Keratinocyte (primary cell): ENCODE measurements at regions not wholly inside any gene's neighbourhood (a gene's known extent, or its start where the extent isn't known, plus 50 kb on each side); places are given as distances from the start of the nearest gene placed in this dataset.

ENCODE experiments used
- DNase-seq: peaks from one replicate; pipeline ENCODE4 v3.0.0-alpha.2; 2011; ENCODE audit warnings: low read depth, missing footprints, low spot score
- FAIRE-seq: peaks from 2 replicates; lab custom pipeline; 2011; peaks lifted over from hg19 to GRCh38; lab: Jason Lieb, UNC
- H2AFZ ChIP-seq: 2 replicates; pipeline ENCODE4 v1.6.0; 2012; ENCODE audit warnings: low read length, control low read depth, inconsistent platforms; ENCODE audit not compliant: control insufficient read depth
- H3K27ac ChIP-seq: 2 replicates; pipeline ENCODE4 v1.5.1; 2011; ENCODE audit warnings: low read length; ENCODE audit not compliant: control insufficient read depth, insufficient read depth
- H3K27me3 ChIP-seq: 3 replicates; pipeline ENCODE4 v1.6.0; 2011; ENCODE audit warnings: low read length; ENCODE audit not compliant: control insufficient read depth, insufficient read depth; ENCODE audit errors: extremely low read depth
- H3K36me3 ChIP-seq, 2 experiments: 2 replicates in 1 of 2; 3 replicates in 1 of 2; pipeline ENCODE4 v1.5.1; 2011; ENCODE audit warnings: low read length in 2 of 2, mild to moderate bottlenecking in 1 of 2; ENCODE audit not compliant: control insufficient read depth in 2 of 2, insufficient read depth in 2 of 2; ENCODE audit errors: extremely low read depth in 1 of 2
- H3K4me1 ChIP-seq: 3 replicates; pipeline ENCODE4 v1.5.1; 2011; ENCODE audit warnings: low read length; ENCODE audit not compliant: control insufficient read depth, insufficient read depth; ENCODE audit errors: extremely low read depth
- H3K4me2 ChIP-seq: 3 replicates; pipeline ENCODE4 v1.6.0; 2011; ENCODE audit warnings: low read depth, low read length; ENCODE audit not compliant: control insufficient read depth, insufficient read depth; ENCODE audit errors: extremely low read depth
- H3K4me3 ChIP-seq, 3 experiments: fragments of 200-600 bp in 1 of 3; sonication (generic) in 1 of 3; 2 replicates in 2 of 3; 3 replicates in 1 of 3; pipeline ENCODE4 v1.5.1; 2011 to 2016; ENCODE audit warnings: low read length in 3 of 3, mild to moderate bottlenecking in 3 of 3, control low read depth in 2 of 3, inconsistent platforms in 1 of 3, low read depth in 1 of 3, mixed read lengths in 1 of 3, mixed run types in 1 of 3, moderate library complexity in 1 of 3; ENCODE audit not compliant: control insufficient read depth in 2 of 3, insufficient read depth in 2 of 3; ENCODE audit errors: extremely low read depth in 1 of 3
- H3K79me2 ChIP-seq: 2 replicates; pipeline ENCODE4 v1.6.0; 2012; ENCODE audit warnings: low read length; ENCODE audit not compliant: control insufficient read depth, insufficient read depth
- H3K9ac ChIP-seq: 3 replicates; pipeline ENCODE4 v1.6.0; 2011; ENCODE audit warnings: low read length; ENCODE audit not compliant: control insufficient read depth, insufficient read depth; ENCODE audit errors: extremely low read depth
- H3K9me1 ChIP-seq: 3 replicates; pipeline ENCODE4 v1.6.0; 2011; ENCODE audit warnings: low read length; ENCODE audit not compliant: control insufficient read depth, insufficient read depth; ENCODE audit errors: extremely low read depth
- H3K9me3 ChIP-seq: 2 replicates; pipeline ENCODE4 v1.5.1; 2012; ENCODE audit warnings: low read depth, low read length; ENCODE audit not compliant: control insufficient read depth
- H4K20me1 ChIP-seq: 3 replicates; pipeline ENCODE4 v1.6.0; 2011; ENCODE audit warnings: low read length; ENCODE audit not compliant: control insufficient read depth, insufficient read depth; ENCODE audit errors: extremely low read depth
- EZH2 ChIP-seq: IDR thresholded peaks from one replicate; pipeline ENCODE4 v1.6.1; 2012; ENCODE audit warnings: inconsistent platforms, mild to moderate bottlenecking, low read length, moderate library complexity
- dilution Hi-C: fragments of 300-500 bp; cut with MboI; formaldehyde crosslinking; loops from one replicate; pipeline ENCODE4 v1.7.0; 2020; ENCODE audit warnings: low sequenced_read_pairs; ENCODE audit not compliant: extremely low pct_ligation_motif_present
- TF ChIP-seq, protein P1 (sequence below), 3 experiments: IDR thresholded peaks in 1 of 3; conservative IDR thresholded peaks in 1 of 3; optimal IDR thresholded peaks in 1 of 3; 2 replicates in 2 of 3; 3 replicates in 1 of 3; pipeline versions ENCODE3 to v1.5.1; 2011; ENCODE audit warnings: low read length in 3 of 3, mild to moderate bottlenecking in 3 of 3, moderate library complexity in 2 of 3, control low read depth in 1 of 3, inconsistent platforms in 1 of 3; ENCODE audit not compliant: insufficient read depth in 2 of 3; ENCODE audit errors: extremely low read depth in 1 of 3

DNA sequence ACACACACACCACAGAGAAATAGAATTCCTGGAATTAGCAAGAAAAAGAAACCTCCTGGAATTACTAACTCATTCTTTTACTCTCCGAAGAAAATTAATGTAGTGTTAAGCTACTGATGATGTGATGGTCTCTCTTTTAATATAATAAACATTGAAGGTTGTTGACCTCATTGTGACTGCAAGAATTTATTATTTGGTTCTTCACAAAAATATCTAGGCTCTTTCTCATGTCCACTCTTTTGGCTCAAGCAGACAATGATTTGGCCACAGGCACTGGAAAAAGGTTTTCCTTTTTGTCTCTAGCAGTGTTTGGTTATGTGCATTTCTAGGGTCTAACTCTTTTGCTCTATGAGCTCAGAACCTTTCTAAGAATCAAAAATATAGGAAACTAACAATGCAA, 811.9 kb downstream of the TENT5A start:
- Histone ChIP-seq H3K4me3 (no peak overlapping the region), H3K79me2 (no peaks in the 10 kb centered on the region), H3K4me1 (no peaks in the 10 kb centered on the region), H3K9me1 (no peaks in the 10 kb centered on the region), H3K9me3 (no peaks in the 10 kb centered on the region), H3K4me2 (no peak overlapping the region), H3K27ac (no peak overlapping the region), H3K27me3 (no peaks in the 10 kb centered on the region), H2AFZ (no peak overlapping the region), H3K36me3 (no peaks in the 10 kb centered on the region), H3K9ac (no peak overlapping the region), H4K20me1 (no peaks in the 10 kb centered on the region)
- FAIRE-seq (no peak), DNase-seq (no peak)
- TF ChIP-seq, protein P1, sequence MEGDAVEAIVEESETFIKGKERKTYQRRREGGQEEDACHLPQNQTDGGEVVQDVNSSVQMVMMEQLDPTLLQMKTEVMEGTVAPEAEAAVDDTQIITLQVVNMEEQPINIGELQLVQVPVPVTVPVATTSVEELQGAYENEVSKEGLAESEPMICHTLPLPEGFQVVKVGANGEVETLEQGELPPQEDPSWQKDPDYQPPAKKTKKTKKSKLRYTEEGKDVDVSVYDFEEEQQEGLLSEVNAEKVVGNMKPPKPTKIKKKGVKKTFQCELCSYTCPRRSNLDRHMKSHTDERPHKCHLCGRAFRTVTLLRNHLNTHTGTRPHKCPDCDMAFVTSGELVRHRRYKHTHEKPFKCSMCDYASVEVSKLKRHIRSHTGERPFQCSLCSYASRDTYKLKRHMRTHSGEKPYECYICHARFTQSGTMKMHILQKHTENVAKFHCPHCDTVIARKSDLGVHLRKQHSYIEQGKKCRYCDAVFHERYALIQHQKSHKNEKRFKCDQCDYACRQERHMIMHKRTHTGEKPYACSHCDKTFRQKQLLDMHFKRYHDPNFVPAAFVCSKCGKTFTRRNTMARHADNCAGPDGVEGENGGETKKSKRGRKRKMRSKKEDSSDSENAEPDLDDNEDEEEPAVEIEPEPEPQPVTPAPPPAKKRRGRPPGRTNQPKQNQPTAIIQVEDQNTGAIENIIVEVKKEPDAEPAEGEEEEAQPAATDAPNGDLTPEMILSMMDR (optimal IDR thresholded peaks at IDR 0.05 in 1 of 3, IDR thresholded peaks at IDR 0.05 in 1 of 3, conservative IDR thresholded peaks at IDR 0.05 in 1 of 3; ENCODE audit: extremely low read depth in 1 of 3, insufficient read depth in 2 of 3, low read length in 3 of 3): no peak
- dilution Hi-C loops: no loop called here

DNA sequence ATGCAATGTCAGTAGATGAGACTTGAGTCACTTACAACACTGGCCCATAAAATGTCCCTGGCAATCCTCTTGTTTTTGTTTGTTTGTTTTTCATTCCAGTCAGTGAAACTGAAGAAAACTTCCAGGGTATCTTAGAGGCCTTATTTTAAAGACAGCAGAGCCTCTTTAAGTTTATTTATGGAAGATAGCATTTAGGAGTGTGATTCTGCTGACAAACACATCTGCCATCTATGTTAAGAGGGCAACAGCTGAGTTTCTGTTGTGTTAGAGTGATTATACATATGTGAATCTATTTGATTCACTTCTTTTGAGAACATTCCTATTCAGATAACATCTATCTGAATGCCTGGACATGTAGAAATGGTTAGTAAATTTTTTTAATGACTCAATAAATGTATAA, 812.6 kb downstream of the TENT5A start:
- Histone ChIP-seq H3K9me3 (no peaks in the 10 kb centered on the region), H3K4me3 (no peak overlapping the region), H3K9me1 (no peaks in the 10 kb centered on the region), H2AFZ (no peak overlapping the region), H3K36me3 (no peaks in the 10 kb centered on the region), H3K27ac (no peak overlapping the region), H3K4me1 (no peaks in the 10 kb centered on the region), H3K4me2 (no peak overlapping the region), H3K27me3 (no peaks in the 10 kb centered on the region), H3K9ac (no peak overlapping the region), H4K20me1 (no peaks in the 10 kb centered on the region), H3K79me2 (no peaks in the 10 kb centered on the region)
- TF ChIP-seq EZH2: no peak
- TF ChIP-seq, protein P1 (optimal IDR thresholded peaks at IDR 0.05 in 1 of 3, IDR thresholded peaks at IDR 0.05 in 1 of 3, conservative IDR thresholded peaks at IDR 0.05 in 1 of 3; ENCODE audit: extremely low read depth in 1 of 3, insufficient read depth in 2 of 3, low read length in 3 of 3): no peak
- FAIRE-seq (no peak), DNase-seq (no peak)
- dilution Hi-C loops: no loop called here
